SK-N-SH (cell line): ENCODE measurements at regions not wholly inside any gene's neighbourhood (a gene's known extent, or its start where the extent isn't known, plus 50 kb on each side); places are given as distances from the start of the nearest gene placed in this dataset.

Experiments
- CHD2 ChIP-seq: fragments of 150-350 bp; IDR thresholded peaks from 2 replicates; pipeline ENCODE4 v1.6.1; 2018; ENCODE audit warnings: low read length; ENCODE audit not compliant: partially characterized antibody
- EP300 ChIP-seq, 2 experiments: IDR thresholded peaks; 2 replicates each; pipeline versions ENCODE4 v1.4.0 to v1.6.1; 2012; ENCODE audit warnings: borderline replicate concordance in 1 of 2, low read depth in 1 of 2, low read length in 1 of 2
- GATA2 ChIP-seq: sonication (generic); formaldehyde crosslinking; IDR thresholded peaks from 2 replicates; pipeline ENCODE4 v1.5.0; 2020; ENCODE audit warnings: mild to moderate bottlenecking, missing genetic modification reagents
- JUND ChIP-seq: IDR thresholded peaks from 2 replicates; pipeline ENCODE4 v1.4.0; 2012
- NFIC ChIP-seq: IDR thresholded peaks from 2 replicates; pipeline ENCODE4 v1.4.0; 2012; ENCODE audit warnings: borderline replicate concordance
- POLR2AphosphoS5 ChIP-seq: IDR thresholded peaks from 2 replicates; pipeline ENCODE4 v1.6.1; 2012; ENCODE audit warnings: low read depth, low read length
- RAD21 ChIP-seq: IDR thresholded peaks from 2 replicates; pipeline ENCODE4 v1.6.1; 2012; ENCODE audit warnings: mild to moderate bottlenecking, low read length
- TF ChIP-seq, protein P1 (sequence below): fragments of 200-600 bp; sonication (generic); IDR thresholded peaks from 2 replicates; pipeline ENCODE4 v1.6.1; 2017; ENCODE audit warnings: antibody characterized with exemption, mild to moderate bottlenecking, moderate library complexity
- TF ChIP-seq, protein P2 (sequence below): fragments of 150-350 bp; IDR thresholded peaks from 2 replicates; pipeline ENCODE4 v1.6.1; 2016; ENCODE audit warnings: mild to moderate bottlenecking, low read depth, low read length
- TF ChIP-seq, protein P3 (sequence below): IDR thresholded peaks from 2 replicates; pipeline ENCODE4 v1.4.0; 2012; ENCODE audit warnings: low read depth, borderline replicate concordance

DNA sequence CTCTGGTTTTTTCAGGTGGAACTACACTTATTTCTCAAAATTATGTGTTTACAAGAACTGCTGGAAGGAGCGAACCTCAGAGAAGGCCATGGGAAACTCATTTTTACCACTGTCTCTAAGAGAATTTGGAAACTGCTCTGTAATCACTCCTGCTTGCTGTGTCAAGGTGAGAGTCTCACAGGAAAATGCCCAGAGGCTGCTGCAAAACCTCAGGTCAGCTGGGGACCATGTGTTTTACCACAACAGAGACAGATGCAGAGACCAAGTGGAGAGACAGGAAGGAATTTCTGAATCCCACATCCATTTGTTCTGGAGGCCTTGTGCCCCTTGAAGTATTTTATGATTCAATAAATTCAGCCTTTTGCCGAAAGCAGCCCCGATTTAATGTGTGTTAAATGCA lies 743.8 kb upstream of the SLC10A2 start:
- TF ChIP-seq, protein P1, sequence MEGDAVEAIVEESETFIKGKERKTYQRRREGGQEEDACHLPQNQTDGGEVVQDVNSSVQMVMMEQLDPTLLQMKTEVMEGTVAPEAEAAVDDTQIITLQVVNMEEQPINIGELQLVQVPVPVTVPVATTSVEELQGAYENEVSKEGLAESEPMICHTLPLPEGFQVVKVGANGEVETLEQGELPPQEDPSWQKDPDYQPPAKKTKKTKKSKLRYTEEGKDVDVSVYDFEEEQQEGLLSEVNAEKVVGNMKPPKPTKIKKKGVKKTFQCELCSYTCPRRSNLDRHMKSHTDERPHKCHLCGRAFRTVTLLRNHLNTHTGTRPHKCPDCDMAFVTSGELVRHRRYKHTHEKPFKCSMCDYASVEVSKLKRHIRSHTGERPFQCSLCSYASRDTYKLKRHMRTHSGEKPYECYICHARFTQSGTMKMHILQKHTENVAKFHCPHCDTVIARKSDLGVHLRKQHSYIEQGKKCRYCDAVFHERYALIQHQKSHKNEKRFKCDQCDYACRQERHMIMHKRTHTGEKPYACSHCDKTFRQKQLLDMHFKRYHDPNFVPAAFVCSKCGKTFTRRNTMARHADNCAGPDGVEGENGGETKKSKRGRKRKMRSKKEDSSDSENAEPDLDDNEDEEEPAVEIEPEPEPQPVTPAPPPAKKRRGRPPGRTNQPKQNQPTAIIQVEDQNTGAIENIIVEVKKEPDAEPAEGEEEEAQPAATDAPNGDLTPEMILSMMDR: no peak
- TF ChIP-seq RAD21 (no peak), EP300 (IDR thresholded peaks at IDR 0.05; ENCODE audit: borderline replicate concordance in 1 of 2, low read depth in 1 of 2, low read length in 1 of 2) (no peak), CHD2 (no peak), GATA2 (CRISPR knock-in tag) (no peak), JUND (no peak), NFIC (no peak), POLR2AphosphoS5 (no peak)
- TF ChIP-seq, protein P2, sequence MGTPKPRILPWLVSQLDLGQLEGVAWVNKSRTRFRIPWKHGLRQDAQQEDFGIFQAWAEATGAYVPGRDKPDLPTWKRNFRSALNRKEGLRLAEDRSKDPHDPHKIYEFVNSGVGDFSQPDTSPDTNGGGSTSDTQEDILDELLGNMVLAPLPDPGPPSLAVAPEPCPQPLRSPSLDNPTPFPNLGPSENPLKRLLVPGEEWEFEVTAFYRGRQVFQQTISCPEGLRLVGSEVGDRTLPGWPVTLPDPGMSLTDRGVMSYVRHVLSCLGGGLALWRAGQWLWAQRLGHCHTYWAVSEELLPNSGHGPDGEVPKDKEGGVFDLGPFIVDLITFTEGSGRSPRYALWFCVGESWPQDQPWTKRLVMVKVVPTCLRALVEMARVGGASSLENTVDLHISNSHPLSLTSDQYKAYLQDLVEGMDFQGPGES: no peak
- TF ChIP-seq, protein P3, sequence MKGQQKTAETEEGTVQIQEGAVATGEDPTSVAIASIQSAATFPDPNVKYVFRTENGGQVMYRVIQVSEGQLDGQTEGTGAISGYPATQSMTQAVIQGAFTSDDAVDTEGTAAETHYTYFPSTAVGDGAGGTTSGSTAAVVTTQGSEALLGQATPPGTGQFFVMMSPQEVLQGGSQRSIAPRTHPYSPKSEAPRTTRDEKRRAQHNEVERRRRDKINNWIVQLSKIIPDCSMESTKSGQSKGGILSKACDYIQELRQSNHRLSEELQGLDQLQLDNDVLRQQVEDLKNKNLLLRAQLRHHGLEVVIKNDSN: no peak
